GM12865 (cell line): ENCODE measurements at regions not wholly inside any gene's neighbourhood (a gene's known extent, or its start where the extent isn't known, plus 50 kb on each side); places are given as distances from the start of the nearest gene placed in this dataset.

ENCODE experiments used
- DNase-seq: peaks from one replicate; pipeline ENCODE4 v3.0.0; 2010; ENCODE audit warnings: low read depth
- H3K4me3 ChIP-seq: 2 replicates; pipeline ENCODE4 v1.5.1; 2011; ENCODE audit warnings: mild to moderate bottlenecking, low read depth, low read length, control low read depth
- CTCF ChIP-seq: IDR thresholded peaks from 2 replicates; pipeline ENCODE4 v1.5.1; 2011; ENCODE audit warnings: low read length, control low read depth, low read depth, inconsistent platforms; ENCODE audit not compliant: insufficient read depth; ENCODE audit errors: missing control alignments

GRCh38 chr3:28949580-28949979, 331.3 kb upstream of the RBMS3 start:
- DNase-seq, result no peak
- H3K4me3 ChIP-seq, result no peak overlapping the region
- TF ChIP-seq CTCF, result no peak

- no peak for TF ChIP-seq CTCF
- DNase-seq, result no peak
These were observed 330.3 kb upstream of the RBMS3 start for GRCh38 chr3:28950614-28951013.

GRCh38 chr3:28951772-28952556, 328.9 kb upstream of the RBMS3 start:
- no peak overlapping the region for H3K4me3 ChIP-seq
- no peak for DNase-seq
- no peak for TF ChIP-seq CTCF

More at GRCh38 chr3:28950614-28951013, 330.3 kb upstream of the RBMS3 start:
- no peak overlapping the region for H3K4me3 ChIP-seq

GRCh38 chr3:28958656-28959055, 322.2 kb upstream of the RBMS3 start:
- H3K4me3 ChIP-seq, result no peak overlapping the region
- no peak for DNase-seq
- TF ChIP-seq CTCF, result no peak

- no peak for TF ChIP-seq CTCF
- no peak for DNase-seq
- no peak overlapping the region for H3K4me3 ChIP-seq
These were observed 309.7 kb upstream of the RBMS3 start for GRCh38 chr3:28971156-28971555.

GRCh38 chr3:28972921-28973320, 307.9 kb upstream of the RBMS3 start:
- peak; percentile 17 for DNase-seq
- H3K4me3 ChIP-seq, result no peak overlapping the region
- TF ChIP-seq CTCF, result no peak

GRCh38 chr3:28973609-28974008, 307.3 kb upstream of the RBMS3 start:
- no peak overlapping the region for H3K4me3 ChIP-seq
- DNase-seq, result no peak
- no peak for TF ChIP-seq CTCF
